ENCODE measurements at regions not wholly inside any gene's neighbourhood (a gene's known extent, or its start where the extent isn't known, plus 50 kb on each side); places are given as distances from the start of the nearest gene placed in this dataset.

DNA sequence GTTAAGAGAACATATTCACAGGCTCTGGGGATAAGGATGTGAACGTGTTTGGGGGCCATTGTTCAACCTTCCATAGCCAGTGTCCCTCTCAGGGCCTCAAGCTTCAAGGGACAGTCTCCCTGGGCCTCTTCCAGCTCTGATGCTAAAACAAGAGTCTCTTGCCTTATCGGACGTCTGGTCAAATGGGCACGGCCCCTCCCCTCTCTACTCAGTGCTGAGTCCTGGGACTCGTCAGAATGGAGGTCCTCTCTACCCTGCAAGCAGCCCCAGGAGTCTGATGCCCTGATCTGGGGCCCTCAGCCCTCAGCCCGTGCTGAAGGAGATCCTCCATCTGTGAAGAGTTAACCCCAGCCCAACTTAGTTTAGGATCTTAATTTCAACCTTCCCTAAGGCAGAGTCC is 198.2 kb downstream of the ZFP36L2 start:
- ATAC-seq (no peak), DNase-seq (no peak), FAIRE-seq (no peak)
- Histone ChIP-seq H3K4me3 (no peak overlapping the region), H3K27me3 (no peaks in the 10 kb centered on the region), H3K27ac (no peak overlapping the region), H3K36me3 (no peaks in the 10 kb centered on the region), H3K9me3 (no peaks in the 10 kb centered on the region), H3K4me1 (peaks cover 8 to 33% (median 31%) of the 10 kb centered on the region in 3 donors)
- intact Hi-C loops (cut with DNase I) = no loop called here
- 82 to 84% methylated on average over 6 of the region's 6 CpGs for WGBS, 2 donors
- TF ChIP-seq CTCF (IDR thresholded peaks at IDR 0.05) = no peak

DNA sequence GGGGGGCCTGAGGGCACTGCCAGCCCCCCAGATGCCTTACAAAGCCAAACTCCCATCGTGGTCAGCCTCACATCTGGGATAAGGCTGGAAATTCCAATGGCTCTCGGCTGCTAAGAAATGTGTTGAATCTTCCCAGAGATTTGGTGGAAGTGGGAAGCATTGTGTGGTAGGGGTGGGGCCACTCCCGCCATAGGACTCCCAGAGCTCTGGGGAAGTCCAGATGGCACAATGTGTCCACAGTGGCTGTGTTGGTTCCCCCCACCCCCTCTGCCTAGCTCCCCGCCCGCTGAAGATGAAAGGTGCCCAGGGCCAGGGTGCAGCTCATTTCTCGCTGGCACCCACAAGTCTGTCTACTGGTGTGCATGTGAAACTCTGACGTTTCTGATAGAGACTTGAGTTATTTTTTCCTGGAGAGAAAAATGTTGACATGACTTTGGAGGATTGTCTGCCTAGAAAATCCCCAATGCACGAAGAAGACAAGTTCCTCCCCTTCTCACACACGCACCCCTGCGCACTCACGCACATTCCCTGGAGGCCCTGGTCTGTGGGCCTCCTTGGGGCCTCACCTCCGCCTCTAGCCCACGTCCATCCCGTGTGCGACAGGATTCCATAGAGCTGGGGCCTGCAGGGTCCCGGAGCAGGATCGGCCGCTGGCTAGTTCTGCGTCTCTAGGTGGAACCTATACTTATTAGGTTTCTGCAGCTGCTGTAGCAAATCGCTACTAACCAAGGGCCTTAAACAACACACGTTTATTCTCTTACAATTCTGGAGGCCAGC is 199.1 kb downstream of the ZFP36L2 start:
- Histone ChIP-seq H3K4me3 (no peak overlapping the region), H3K27me3 (no peaks in the 10 kb centered on the region), H3K36me3 (no peaks in the 10 kb centered on the region), H3K4me1 (peaks cover 8 to 26% (median 25%) of the 10 kb centered on the region in 3 donors), H3K27ac (peak overlapping the region in 1 of 4 donors; percentile 19), H3K9me3 (no peaks in the 10 kb centered on the region)
- 82 to 86% methylated on average over 21 of the region's 21 CpGs for WGBS, 2 donors
- no peak for TF ChIP-seq CTCF (IDR thresholded peaks at IDR 0.05)
- intact Hi-C loops (cut with DNase I) = no loop called here
- no peak for FAIRE-seq
- ATAC-seq = peak in 1 of 4 donors; percentile 10
- peak in 1 of 6 donors; percentile 40 for DNase-seq

DNA sequence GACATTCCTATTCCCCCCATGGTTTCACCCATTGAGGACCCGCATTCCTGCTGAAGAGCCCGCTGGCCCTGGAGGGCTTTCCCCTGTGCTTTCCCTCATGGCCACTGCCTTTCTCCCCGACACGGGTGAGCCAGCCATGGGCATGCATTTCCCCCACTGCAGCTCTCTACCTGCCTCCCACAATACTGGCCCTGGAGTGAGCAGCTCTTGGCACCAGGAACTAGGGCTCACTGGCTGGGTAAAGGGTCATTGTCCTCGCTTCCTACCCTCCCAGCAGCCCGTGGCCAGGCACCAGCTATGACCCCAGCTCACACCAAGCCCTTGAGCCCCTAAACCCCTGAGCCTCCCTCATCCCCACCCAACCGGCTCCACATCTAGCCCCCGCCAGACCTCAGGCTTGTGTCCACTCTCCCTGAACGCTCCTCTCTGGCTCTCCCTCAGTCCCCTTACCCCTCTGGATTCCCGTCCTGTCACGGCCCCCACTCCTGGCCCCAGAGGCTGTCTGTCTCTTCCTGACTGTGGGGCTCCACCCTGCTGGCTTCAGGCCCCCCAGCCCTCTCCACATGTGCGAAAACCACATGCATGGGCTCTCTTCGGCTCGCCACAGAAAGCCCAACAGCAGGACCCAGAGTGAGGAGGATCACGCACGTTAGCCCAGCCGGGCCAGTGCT is 199.8 kb downstream of the ZFP36L2 start:
- H3K27me3 ChIP-seq = no peaks in the 10 kb centered on the region
- ATAC-seq = no peak
- WGBS, 2 donors = 88 to 90% methylated on average over 17 of the region's 17 CpGs
- no peaks in the 10 kb centered on the region for H3K9me3 ChIP-seq
- no peak overlapping the region for H3K4me3 ChIP-seq
- peak in 2 of 6 donors; percentile 16 to 51 for DNase-seq
- H3K36me3 ChIP-seq = no peaks in the 10 kb centered on the region
- H3K27ac ChIP-seq = peak overlapping the region in 1 of 4 donors; percentile 3
- peaks cover 8 to 20% (median 18%) of the 10 kb centered on the region in 3 donors for H3K4me1 ChIP-seq
- intact Hi-C loops (cut with DNase I) = no loop called here
- TF ChIP-seq CTCF (IDR thresholded peaks at IDR 0.05) = no peak
- no peak for FAIRE-seq

DNA sequence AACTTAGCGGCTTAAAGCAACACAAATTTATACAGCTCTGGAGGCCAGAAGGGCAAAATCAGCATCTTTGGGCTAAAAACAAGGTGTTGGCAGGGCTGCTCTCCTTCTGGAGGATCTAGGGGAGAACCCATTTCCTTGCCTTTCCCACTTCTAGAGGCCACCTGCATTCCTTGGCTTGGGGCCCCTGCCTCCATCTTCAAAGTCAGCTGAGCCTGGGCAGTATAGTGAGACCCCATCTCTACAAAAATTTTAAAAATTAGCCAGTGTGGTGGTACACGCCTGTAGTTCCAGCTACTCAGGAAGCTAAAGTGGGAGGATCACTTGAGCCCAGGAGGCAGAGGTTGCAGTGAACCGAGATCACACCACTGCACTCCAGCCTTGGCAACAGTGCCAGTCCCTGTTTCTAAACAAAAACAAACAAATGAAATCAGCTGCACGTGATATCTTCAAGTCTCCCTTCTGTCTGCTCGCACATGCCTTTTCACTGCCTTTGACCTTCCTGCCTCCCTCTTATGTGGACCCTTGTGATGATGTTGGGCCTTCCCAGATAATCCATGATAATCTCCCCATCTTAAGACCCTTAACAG is 200.6 kb downstream of the ZFP36L2 start:
- ATAC-seq (no peak), FAIRE-seq (no peak), DNase-seq (peak in 1 of 6 donors; percentile 15)
- Histone ChIP-seq H3K27me3 (no peaks in the 10 kb centered on the region), H3K36me3 (no peaks in the 10 kb centered on the region), H3K9me3 (no peaks in the 10 kb centered on the region), H3K27ac (peak overlapping the region; percentile 47 to 86 (median 74)), H3K4me1 (peaks cover 8 to 21% (median 20%) of the 10 kb centered on the region in 3 donors), H3K4me3 (no peak overlapping the region)
- intact Hi-C loops (cut with DNase I) = no loop called here
- 70 to 78% methylated on average over 5 of the region's 5 CpGs for WGBS, 2 donors
- TF ChIP-seq CTCF (IDR thresholded peaks at IDR 0.05) = no peak

All from pancreas (tissue), 10 donors.